K562 (cell line): ENCODE measurements at regions not wholly inside any gene's neighbourhood (a gene's known extent, or its start where the extent isn't known, plus 50 kb on each side); places are given as distances from the start of the nearest gene placed in this dataset.

Experiments
- ATAC-seq: fragments of 200-7000 bp; cut with Tn5 transposase; 3 replicates; pipeline ENCODE4 v1.9.1; 2020; ENCODE audit warnings: moderate library complexity
- BruUV-seq: library from RNA; stranded (reverse); fragments of 400-500 nt; replicated peaks from 2 replicates; lab custom pipeline; 2021; lab: Mats Ljungman, UMichigan
- CTCF ChIA-PET: fragments of 300-600 bp; formaldehyde crosslinking; extraction: SDS; loops from one replicate; lab custom pipeline; 2021; ENCODE audit warnings: low intra/inter-chr PET ratio; lab: Yijun Ruan, JAX
- POLR2A ChIA-PET: fragments of 300-600, 350-650 bp; sonication (Branson Sonifier 250); formaldehyde crosslinking; extraction: SDS; loops from one replicate; lab custom pipeline; 2021; ENCODE audit warnings: antibody characterized with exemption, inconsistent platforms; lab: Yijun Ruan, JAX
- DNase-seq, 4 experiments: peaks; one replicate each; pipeline versions ENCODE4 v3.0.0 to v3.0.0-alpha.2; 2011 to 2018; ENCODE audit warnings: low spot score in 3 of 4, mixed read lengths in 3 of 4; ENCODE audit errors: extremely low read depth in 1 of 4
- FAIRE-seq: peaks from 2 replicates; lab custom pipeline; 2011; peaks lifted over from hg19 to GRCh38; lab: Jason Lieb, UNC
- H2AFZ ChIP-seq: 2 replicates; pipeline ENCODE4 v1.6.0; 2011; ENCODE audit warnings: low read depth, low read length, control low read depth, inconsistent platforms
- H3K27ac ChIP-seq: fragments of 200-600 bp; 3 replicates; pipeline ENCODE4 v1.8.0; 2011; ENCODE audit warnings: low read depth, mild to moderate bottlenecking, control low read depth, inconsistent platforms, low read length, moderate library complexity, mixed read lengths; ENCODE audit errors: extremely low read depth
- H3K27me3 ChIP-seq, 2 experiments: fragments of 300-600 bp in 1 of 2; 2 replicates in 1 of 2; 3 replicates in 1 of 2; pipeline versions ENCODE4 v1.6.0 to v1.8.0; 2011; ENCODE audit warnings: inconsistent platforms in 2 of 2, low read length in 2 of 2, mild to moderate bottlenecking in 1 of 2, mixed read lengths in 1 of 2, moderate library complexity in 1 of 2; ENCODE audit not compliant: control insufficient read depth in 2 of 2, insufficient read depth in 2 of 2
- H3K36me3 ChIP-seq: fragments of 300-600 bp; 3 replicates; pipeline ENCODE4 v1.8.0; 2011; ENCODE audit warnings: mild to moderate bottlenecking, low read length, inconsistent platforms; ENCODE audit not compliant: control insufficient read depth, insufficient read depth
- H3K4me1 ChIP-seq, 2 experiments: fragments of 200-600 bp in 1 of 2; replicated peaks in 1 of 2; 2 replicates in 1 of 2; 3 replicates in 1 of 2; pipeline versions ENCODE4 v1.5.1 to v1.8.0; 2011; ENCODE audit warnings: inconsistent platforms in 2 of 2, low read length in 2 of 2, mild to moderate bottlenecking in 1 of 2, mixed read lengths in 1 of 2, moderate library complexity in 1 of 2; ENCODE audit not compliant: control insufficient read depth in 2 of 2, insufficient read depth in 2 of 2
- H3K4me2 ChIP-seq: 2 replicates; pipeline ENCODE4 v1.6.1; 2011; ENCODE audit warnings: low read length, control low read depth, inconsistent platforms, mixed read lengths; ENCODE audit not compliant: insufficient read depth
- H3K4me3 ChIP-seq: fragments of 200-600 bp; sonication (generic), shearing (Covaris generic); 2 replicates; pipeline ENCODE4 v1.5.1; 2016; ENCODE audit warnings: control low read depth, inconsistent platforms
- H3K79me2 ChIP-seq: fragments of 200-600 bp; 3 replicates; pipeline ENCODE4 v1.8.0; 2011; ENCODE audit warnings: low read length, inconsistent platforms; ENCODE audit not compliant: control insufficient read depth, insufficient read depth
- H3K9ac ChIP-seq, 2 experiments: 2 replicates each; pipeline versions ENCODE4 v1.6.0 to v1.6.1; 2011; ENCODE audit warnings: low read depth in 2 of 2, low read length in 2 of 2, control low read depth in 1 of 2, inconsistent platforms in 1 of 2, mild to moderate bottlenecking in 1 of 2, mixed read lengths in 1 of 2; ENCODE audit not compliant: insufficient read depth in 1 of 2
- H3K9me1 ChIP-seq: one replicate; pipeline ENCODE4 v1.6.0; 2011; ENCODE audit warnings: inconsistent platforms, mild to moderate bottlenecking, low read length, moderate library complexity; ENCODE audit not compliant: control insufficient read depth, insufficient read depth
- H3K9me3 ChIP-seq: replicated peaks from 2 replicates; pipeline ENCODE4 v1.5.1; 2011; ENCODE audit warnings: low read depth, low read length, inconsistent platforms; ENCODE audit not compliant: control insufficient read depth, insufficient read depth
- H4K20me1 ChIP-seq: replicated peaks from 2 replicates; pipeline ENCODE4 v1.6.1; 2011; ENCODE audit warnings: low read length, inconsistent platforms, mixed read lengths; ENCODE audit not compliant: control insufficient read depth, insufficient read depth
- CEBPG ChIP-seq, 3 experiments: fragments of 200-800 bp in 1 of 3; sonication (Bioruptor generic) in 1 of 3; sonication (generic) in 1 of 3; formaldehyde crosslinking in 1 of 3; IDR thresholded peaks in 2 of 3; conservative IDR thresholded peaks in 1 of 3; 2 replicates each; pipeline versions ENCODE4 v1.6.1 to v1.8.0; 2016 to 2022; ENCODE audit warnings: missing compliant biosample characterization in 2 of 3, missing genetic modification characterization in 2 of 3, mild to moderate bottlenecking in 1 of 3, missing genetic modification reagents in 1 of 3
- RAD21 ChIP-seq, 2 experiments: fragments of 250-450 bp in 1 of 2; fragments of 450-650 bp in 1 of 2; sonication (Bioruptor Pico) in 1 of 2; formaldehyde crosslinking in 1 of 2; IDR thresholded peaks in 1 of 2; conservative IDR thresholded peaks in 1 of 2; 2 replicates each; pipeline versions ENCODE4 v1.4.0 to v1.8.0; 2020 to 2022; ENCODE audit warnings: mild to moderate bottlenecking in 2 of 2, moderate library complexity in 1 of 2
- SP2 ChIP-seq: IDR thresholded peaks from 2 replicates; pipeline ENCODE4 v1.6.1; 2011; ENCODE audit warnings: mild to moderate bottlenecking, low read depth, low read length, moderate library complexity; ENCODE audit not compliant: poor library complexity, severe bottlenecking; ENCODE audit errors: extremely low read depth
- TEAD2 ChIP-seq: fragments of 450-650 bp; IDR thresholded peaks from 2 replicates; pipeline ENCODE4 v1.6.1; 2016; ENCODE audit warnings: missing genetic modification characterization, control low read depth, missing compliant biosample characterization
- TEAD4 ChIP-seq, 2 experiments: sonication (generic) in 1 of 2; formaldehyde crosslinking in 1 of 2; IDR thresholded peaks; 2 replicates each; pipeline versions ENCODE4 v1.6.1 to v1.8.0; 2012 to 2022; ENCODE audit warnings: borderline replicate concordance in 1 of 2, inconsistent platforms in 1 of 2, low read length in 1 of 2, mild to moderate bottlenecking in 1 of 2, missing genetic modification reagents in 1 of 2
- ZNF780A ChIP-seq: fragments of 250-450 bp; sonication (Bioruptor Pico); IDR thresholded peaks from 2 replicates; pipeline ENCODE4 v1.5.0; 2021; ENCODE audit warnings: mild to moderate bottlenecking
- WGBS: fragments of 100-300 bp; shearing (Covaris generic); methylation state at CpG from one replicate; pipeline ENCODE4 v1.1.6; 2016; ENCODE audit warnings: low coverage, mixed read lengths; ENCODE audit not compliant: insufficient coverage; ENCODE audit errors: missing lambda C conversion rate; 5-methylcytosine and 5-hydroxymethylcytosine counted together
- in situ Hi-C: fragments of 300-500 bp; cut with MboI; formaldehyde crosslinking; loops from 4 replicates; pipeline ENCODE4 v1.15.0; 2018; ENCODE audit warnings: inconsistent platforms, mixed read lengths
- intact Hi-C: fragments of 100-400 bp; cut with micrococcal nuclease; formaldehyde crosslinking; loops from 2 replicates; pipeline ENCODE4 v1.14.2; 2022
- TF ChIP-seq, protein P1 (sequence below): conservative IDR thresholded peaks from 2 replicates; pipeline ENCODE4 v1.6.1; 2011; ENCODE audit warnings: low read depth, mild to moderate bottlenecking, low read length; ENCODE audit not compliant: control insufficient read depth
- TF ChIP-seq, protein P2 (sequence below), 2 experiments: fragments of 450-650 bp; formaldehyde crosslinking in 1 of 2; IDR thresholded peaks; 2 replicates each; pipeline versions ENCODE4 v1.4.0 to v1.6.1; 2014 to 2020; ENCODE audit warnings: mild to moderate bottlenecking in 2 of 2, borderline replicate concordance in 1 of 2, low read depth in 1 of 2

DNA sequence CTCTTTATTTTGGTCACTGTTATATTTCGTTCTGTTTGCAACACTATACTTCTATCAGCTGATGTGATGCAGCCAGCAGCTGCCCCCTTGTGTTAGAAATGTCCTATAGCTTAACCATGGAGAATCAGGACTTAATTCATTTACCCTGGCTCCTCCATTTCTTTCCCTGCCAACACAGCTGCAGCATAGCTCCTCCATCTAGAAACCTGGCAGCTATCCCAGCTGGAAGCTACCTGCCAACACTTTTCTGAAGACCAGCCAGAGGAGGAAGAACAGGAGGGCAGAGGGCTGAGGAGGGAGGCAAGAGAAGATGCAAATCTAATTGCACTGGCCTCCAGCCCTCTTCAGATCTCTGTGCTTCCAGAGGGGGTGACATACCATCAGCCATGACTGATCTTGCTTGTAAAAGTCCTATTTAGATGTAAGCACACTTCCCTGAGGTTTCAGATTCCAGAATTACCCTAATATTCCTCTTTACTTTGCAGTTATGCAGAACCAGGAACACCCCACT lies 156.8 kb upstream of the TMEM260 start:
- Histone ChIP-seq H3K4me1 (no peaks in the 10 kb centered on the region), H3K27ac (no peak overlapping the region), H4K20me1 (no peaks in the 10 kb centered on the region), H3K9ac (no peak overlapping the region), H3K9me1 (no peaks in the 10 kb centered on the region), H3K79me2 (no peaks in the 10 kb centered on the region), H2AFZ (no peak overlapping the region), H3K9me3 (no peaks in the 10 kb centered on the region), H3K4me2 (no peak overlapping the region), H3K36me3 (no peaks in the 10 kb centered on the region), H3K27me3 (no peaks in the 10 kb centered on the region; a peak in 1 of 5 replicates), H3K4me3 (no peak overlapping the region)
- DNase-seq (peak in 2 of 4 experiments; percentile 11 to 20), FAIRE-seq (no peak), ATAC-seq (peak; percentile 66)
- BruUV-seq = no TSS peak
- intact Hi-C loops = loop anchor here (5.0 kb wide), 1 partner anchor 555 kb away; no protein-coding TSS in a partner anchor
- in situ Hi-C loops = no loop called here
- WGBS = 0% methylated on average over 1 of the region's 1 CpG
- POLR2A ChIA-PET = interaction anchor here (0.6 kb wide), 1 partner anchor 1660 kb away, joined by 3 read pairs; no protein-coding TSS in a partner anchor
- CTCF ChIA-PET = interaction anchor here (1.0 kb wide), 1 partner anchor 691 kb away, joined by 3 read pairs; no protein-coding TSS in a partner anchor
- TF ChIP-seq, protein P1, sequence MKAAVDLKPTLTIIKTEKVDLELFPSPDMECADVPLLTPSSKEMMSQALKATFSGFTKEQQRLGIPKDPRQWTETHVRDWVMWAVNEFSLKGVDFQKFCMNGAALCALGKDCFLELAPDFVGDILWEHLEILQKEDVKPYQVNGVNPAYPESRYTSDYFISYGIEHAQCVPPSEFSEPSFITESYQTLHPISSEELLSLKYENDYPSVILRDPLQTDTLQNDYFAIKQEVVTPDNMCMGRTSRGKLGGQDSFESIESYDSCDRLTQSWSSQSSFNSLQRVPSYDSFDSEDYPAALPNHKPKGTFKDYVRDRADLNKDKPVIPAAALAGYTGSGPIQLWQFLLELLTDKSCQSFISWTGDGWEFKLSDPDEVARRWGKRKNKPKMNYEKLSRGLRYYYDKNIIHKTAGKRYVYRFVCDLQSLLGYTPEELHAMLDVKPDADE = no peak
- TF ChIP-seq, protein P2, sequence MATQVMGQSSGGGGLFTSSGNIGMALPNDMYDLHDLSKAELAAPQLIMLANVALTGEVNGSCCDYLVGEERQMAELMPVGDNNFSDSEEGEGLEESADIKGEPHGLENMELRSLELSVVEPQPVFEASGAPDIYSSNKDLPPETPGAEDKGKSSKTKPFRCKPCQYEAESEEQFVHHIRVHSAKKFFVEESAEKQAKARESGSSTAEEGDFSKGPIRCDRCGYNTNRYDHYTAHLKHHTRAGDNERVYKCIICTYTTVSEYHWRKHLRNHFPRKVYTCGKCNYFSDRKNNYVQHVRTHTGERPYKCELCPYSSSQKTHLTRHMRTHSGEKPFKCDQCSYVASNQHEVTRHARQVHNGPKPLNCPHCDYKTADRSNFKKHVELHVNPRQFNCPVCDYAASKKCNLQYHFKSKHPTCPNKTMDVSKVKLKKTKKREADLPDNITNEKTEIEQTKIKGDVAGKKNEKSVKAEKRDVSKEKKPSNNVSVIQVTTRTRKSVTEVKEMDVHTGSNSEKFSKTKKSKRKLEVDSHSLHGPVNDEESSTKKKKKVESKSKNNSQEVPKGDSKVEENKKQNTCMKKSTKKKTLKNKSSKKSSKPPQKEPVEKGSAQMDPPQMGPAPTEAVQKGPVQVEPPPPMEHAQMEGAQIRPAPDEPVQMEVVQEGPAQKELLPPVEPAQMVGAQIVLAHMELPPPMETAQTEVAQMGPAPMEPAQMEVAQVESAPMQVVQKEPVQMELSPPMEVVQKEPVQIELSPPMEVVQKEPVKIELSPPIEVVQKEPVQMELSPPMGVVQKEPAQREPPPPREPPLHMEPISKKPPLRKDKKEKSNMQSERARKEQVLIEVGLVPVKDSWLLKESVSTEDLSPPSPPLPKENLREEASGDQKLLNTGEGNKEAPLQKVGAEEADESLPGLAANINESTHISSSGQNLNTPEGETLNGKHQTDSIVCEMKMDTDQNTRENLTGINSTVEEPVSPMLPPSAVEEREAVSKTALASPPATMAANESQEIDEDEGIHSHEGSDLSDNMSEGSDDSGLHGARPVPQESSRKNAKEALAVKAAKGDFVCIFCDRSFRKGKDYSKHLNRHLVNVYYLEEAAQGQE (IDR thresholded peaks at IDR 0.05; ENCODE audit: borderline replicate concordance) = peak; percentile 35; the same call in 1 of the 2 replicates
- TF ChIP-seq, protein P2 (CRISPR knock-in tag; IDR thresholded peaks at IDR 0.05; ENCODE audit: low read depth) = no peak
- TF ChIP-seq RAD21 (CRISPR knock-in tag; conservative IDR thresholded peaks at IDR 0.05 in 1 of 2, IDR thresholded peaks at IDR 0.05 in 1 of 2) (peak; percentile 54 to 77), SP2 (no peak), TEAD4 (IDR thresholded peaks at IDR 0.05; ENCODE audit: low read length) (0 out of 2 replicates have a peak, but pooled peaks have one; percentile 26), TEAD4 (CRISPR knock-in tag; IDR thresholded peaks at IDR 0.05; ENCODE audit: borderline replicate concordance) (no peak), CEBPG (CRISPR knock-in tag; IDR thresholded peaks at IDR 0.05) (no peak), CEBPG (tag; conservative IDR thresholded peaks at IDR 0.05 in 1 of 2, IDR thresholded peaks at IDR 0.05 in 1 of 2) (0 out of 4 replicates have a peak, but pooled peaks of 1 of the 2 experiments have one; percentile 8), ZNF780A (no peak), TEAD2 (tag) (0 out of 2 replicates have a peak, but pooled peaks have one; percentile 54)
